ENCODE measurements at regions not wholly inside any gene's neighbourhood (a gene's known extent, or its start where the extent isn't known, plus 50 kb on each side); places are given as distances from the start of the nearest gene placed in this dataset.

DNA sequence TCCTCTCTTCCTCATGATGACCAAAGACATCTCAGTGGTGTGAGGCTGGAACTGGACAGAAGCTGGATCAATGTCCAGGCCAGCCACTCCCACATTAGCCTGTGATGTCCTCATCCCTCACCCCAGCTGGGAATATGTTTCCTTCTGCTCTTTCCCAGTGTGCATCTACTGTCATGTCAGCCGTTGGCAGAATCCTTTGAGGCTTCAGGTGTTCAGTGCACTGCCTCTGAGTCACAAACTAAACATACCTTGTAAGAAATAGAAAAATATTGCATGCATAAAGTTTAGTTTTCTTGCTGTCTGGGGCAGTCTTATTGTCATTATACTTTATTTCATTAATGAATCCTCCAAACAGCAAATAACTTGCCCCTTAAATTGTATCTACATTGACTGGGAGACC, 161.6 kb upstream of the RASGRP1 start:
- TF ChIP-seq CTCF (conservative IDR thresholded peaks at IDR 0.05; ENCODE audit: low read length) (no peak), EZH2phosphoT487 (IDR thresholded peaks at IDR 0.05; ENCODE audit: borderline replicate concordance, low read depth, low read length) (no peak)

Measured in OCI-LY7 (cell line).